Mucosa of descending colon (tissue), 3 donors: ENCODE measurements at regions not wholly inside any gene's neighbourhood (a gene's known extent, or its start where the extent isn't known, plus 50 kb on each side); places are given as distances from the start of the nearest gene placed in this dataset.
"Not testable (repeated sequence)": the region's sequence is repeated elsewhere in the genome, so short reads cannot be mapped to it uniquely, and the experiment has no call there.

Experiments
- ATAC-seq: fragments of 200-7000 bp; cut with Tn5 transposase; one replicate; pipeline ENCODE4 v1.9.1; 2020; ENCODE audit warnings: mild to moderate bottlenecking, moderate library complexity
- DNase-seq, 3 donors: peaks; one replicate each; pipeline ENCODE4 v3.0.0-alpha.2; 2020
- H3K36me3 ChIP-seq: fragments of 200-600 bp; one replicate; pipeline ENCODE4 v1.8.0; 2021; ENCODE audit warnings: low read depth, mild to moderate bottlenecking
- H3K4me1 ChIP-seq: fragments of 200-600 bp; one replicate; pipeline ENCODE4 v1.8.0; 2021; ENCODE audit warnings: low read depth, mild to moderate bottlenecking
- H3K4me3 ChIP-seq: fragments of 200-600 bp; one replicate; pipeline ENCODE4 v1.8.0; 2021; ENCODE audit warnings: mild to moderate bottlenecking
- H3K9me3 ChIP-seq: fragments of 200-600 bp; one replicate; pipeline ENCODE4 v1.8.0; 2021; ENCODE audit warnings: mild to moderate bottlenecking
- CTCF ChIP-seq: fragments of 200-600 bp; IDR thresholded peaks from one replicate; pipeline ENCODE4 v1.8.0; 2022; ENCODE audit warnings: antibody characterized with exemption, mild to moderate bottlenecking
- intact Hi-C, 2 donors: fragments of 100-400 bp; cut with DNase I in 1 of 2; cut with micrococcal nuclease in 1 of 2; formaldehyde crosslinking; loops; one replicate each; pipeline versions ENCODE4 v1.11.0 to v1.11.1; 2022; cut with DNase I, micrococcal nuclease
- donor health status: DM: no; HTN: no; CAD: no; lungs with moderate emphysema.
- donor health status: DM: no; HTN: no; CAD: no.
- donor health status: DM: no; HTN: yes; CAD: no.

DNA sequence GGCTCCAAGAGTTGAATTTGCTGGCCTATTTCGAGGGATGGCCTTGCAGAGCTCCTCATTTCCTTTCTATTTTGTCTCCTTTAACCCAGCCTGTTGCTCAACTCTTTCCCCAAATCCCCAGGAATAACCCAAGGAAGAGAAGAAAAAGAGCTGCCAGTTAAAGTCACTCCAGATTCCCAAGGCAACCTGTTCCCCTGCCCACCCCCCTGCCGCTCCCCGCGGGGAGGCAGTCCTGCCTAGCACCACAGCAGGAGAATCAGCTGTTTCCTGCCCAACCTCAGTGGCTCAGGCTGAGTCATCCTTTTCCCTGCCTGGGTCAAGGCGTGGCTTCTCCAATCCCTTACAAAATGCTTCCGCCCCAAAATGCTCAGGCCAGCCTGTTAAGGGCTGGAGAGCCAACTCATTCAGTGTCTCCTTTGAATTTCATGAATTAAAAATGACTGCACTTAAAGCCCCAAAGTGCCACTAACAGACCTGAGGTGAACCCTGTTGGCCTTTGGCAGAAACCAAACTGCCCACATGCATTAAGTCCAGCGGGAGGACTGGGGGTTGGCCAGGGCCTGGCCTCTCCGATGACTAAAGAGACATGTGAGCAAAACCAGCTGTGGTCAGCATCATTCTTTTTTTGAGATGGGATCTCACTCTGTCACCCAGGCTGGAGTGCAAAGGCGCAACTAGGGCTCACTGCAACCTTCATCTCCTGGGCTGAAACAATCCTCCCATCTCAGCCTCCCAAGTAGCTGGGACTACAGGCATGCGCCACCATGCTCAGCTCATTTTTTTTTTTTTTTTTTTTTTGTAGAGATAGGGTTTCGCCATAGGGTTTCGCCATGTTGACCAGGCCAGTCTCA is 83.2 kb upstream of the KIF5B start:
- ATAC-seq (peak; percentile 94), DNase-seq (peak; percentile 80 to 87 (median 84))
- no peak for TF ChIP-seq CTCF
- no peaks in the 10 kb centered on the region for H3K36me3 ChIP-seq
- H3K4me3 ChIP-seq, result no peak overlapping the region
- no peaks in the 10 kb centered on the region for H3K9me3 ChIP-seq
- H3K4me1 ChIP-seq, result peaks cover 27% of the 10 kb centered on the region
- intact Hi-C loops, result no loop called here

DNA sequence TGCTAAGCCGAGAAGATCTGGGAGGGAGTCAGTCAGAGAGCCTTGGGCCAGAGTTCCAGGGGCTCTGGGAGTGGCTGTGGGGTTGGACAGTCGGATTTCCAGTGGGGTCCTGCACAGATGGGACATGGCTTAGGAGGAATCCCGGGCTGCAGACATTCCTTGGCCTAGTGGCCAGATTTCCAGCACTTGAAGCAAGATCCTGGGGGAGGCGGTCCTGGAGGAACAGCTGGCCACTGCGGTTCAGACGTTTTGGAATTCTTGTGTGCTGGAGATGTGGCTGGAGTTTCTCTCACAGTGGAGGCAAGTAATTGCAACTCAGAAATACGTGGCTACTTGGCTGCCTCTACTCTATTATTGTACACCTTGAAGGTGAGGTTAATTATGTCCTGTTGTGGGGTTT is 80.7 kb upstream of the KIF5B start:
- not testable (repeated sequence) for DNase-seq, H3K36me3 ChIP-seq

DNA sequence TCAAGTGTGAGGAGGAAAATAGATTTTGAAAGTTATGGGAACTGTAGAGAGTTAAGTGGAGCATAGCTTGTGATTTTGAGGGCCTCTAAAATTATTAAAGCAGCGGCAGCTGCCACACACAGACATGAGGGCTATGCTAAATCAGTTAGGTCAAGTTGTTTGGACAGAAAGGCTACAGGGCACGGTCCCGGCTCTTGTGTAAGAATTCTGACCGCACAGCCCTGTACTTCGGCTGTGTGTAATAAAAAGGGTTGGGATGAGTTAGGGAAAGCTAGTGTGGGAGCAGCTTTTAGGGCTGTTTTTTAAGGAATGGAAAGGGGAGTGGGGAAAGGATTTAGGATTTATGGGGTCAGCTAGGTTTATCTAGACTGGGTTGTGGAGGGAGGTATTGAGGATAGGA is 79.6 kb upstream of the KIF5B start:
- ATAC-seq, H3K4me3 ChIP-seq, H3K36me3 ChIP-seq, DNase-seq, intact Hi-C loops, H3K9me3 ChIP-seq: not testable (repeated sequence)
- H3K4me1 ChIP-seq, result peaks cover 31% of the 10 kb centered on the region

More for the DNA sequence above, 80.7 kb upstream of the KIF5B start:
- H3K4me1 ChIP-seq, result peaks cover 32% of the 10 kb centered on the region
- H3K4me3 ChIP-seq, ATAC-seq, H3K9me3 ChIP-seq, intact Hi-C loops: not testable (repeated sequence)

- H3K36me3 ChIP-seq, result no peaks in the 10 kb centered on the region
- DNase-seq (peak in 2 of 3 donors; percentile 45 to 63), ATAC-seq (peak; percentile 24)
- no peak for TF ChIP-seq CTCF
- peaks cover 36% of the 10 kb centered on the region for H3K4me1 ChIP-seq
- no peaks in the 10 kb centered on the region for H3K9me3 ChIP-seq
- H3K4me3 ChIP-seq, result no peak overlapping the region
- intact Hi-C loops, result no loop called here
Measured at GRCh38 chr10:32132357-32132946, 76.2 kb upstream of the KIF5B start.

DNA sequence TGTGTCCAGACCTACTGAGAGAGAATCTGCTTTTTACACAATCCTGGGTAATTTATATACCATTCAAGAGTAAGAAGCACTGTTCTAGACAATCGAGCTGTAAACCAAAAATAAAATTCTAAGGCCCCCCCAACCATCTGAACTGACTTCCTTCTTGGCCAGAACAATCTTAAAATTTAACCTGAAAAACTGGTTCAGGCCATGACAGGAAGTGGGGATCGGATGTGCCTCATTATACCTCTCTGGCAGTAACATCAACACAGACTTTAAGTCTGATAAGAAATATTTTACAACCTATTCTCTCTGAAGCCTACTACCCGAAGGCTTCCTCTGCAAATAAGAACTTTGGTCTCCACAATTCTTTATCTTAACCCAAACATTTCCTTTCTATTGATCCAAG is 75.2 kb upstream of the KIF5B start:
- DNase-seq (peak in 1 of 3 donors; percentile 66), ATAC-seq (peak; percentile 88)
- intact Hi-C loops, result no loop called here
- Histone ChIP-seq H3K9me3 (no peaks in the 10 kb centered on the region), H3K4me1 (peaks cover 37% of the 10 kb centered on the region), H3K36me3 (no peaks in the 10 kb centered on the region), H3K4me3 (no peak overlapping the region)
- TF ChIP-seq CTCF, result no peak

- Histone ChIP-seq H3K36me3 (no peaks in the 10 kb centered on the region), H3K4me1 (peaks cover 37% of the 10 kb centered on the region), H3K9me3 (no peaks in the 10 kb centered on the region), H3K4me3 (no peak overlapping the region)
- ATAC-seq, result peak; percentile 77
- TF ChIP-seq CTCF, result no peak
- intact Hi-C loops, result no loop called here
- DNase-seq, result no peak
Measured at GRCh38 chr10:32130788-32131187, 74.6 kb upstream of the KIF5B start.
